ENCODE measurements at regions not wholly inside any gene's neighbourhood (a gene's known extent, or its start where the extent isn't known, plus 50 kb on each side); places are given as distances from the start of the nearest gene placed in this dataset.
A peak's percentile ranks its signal among the peaks of the same experiment; 100 is the strongest.
"Not testable (repeated sequence)": the region's sequence is repeated elsewhere in the genome, so short reads cannot be mapped to it uniquely, and the experiment has no call there.

DNA sequence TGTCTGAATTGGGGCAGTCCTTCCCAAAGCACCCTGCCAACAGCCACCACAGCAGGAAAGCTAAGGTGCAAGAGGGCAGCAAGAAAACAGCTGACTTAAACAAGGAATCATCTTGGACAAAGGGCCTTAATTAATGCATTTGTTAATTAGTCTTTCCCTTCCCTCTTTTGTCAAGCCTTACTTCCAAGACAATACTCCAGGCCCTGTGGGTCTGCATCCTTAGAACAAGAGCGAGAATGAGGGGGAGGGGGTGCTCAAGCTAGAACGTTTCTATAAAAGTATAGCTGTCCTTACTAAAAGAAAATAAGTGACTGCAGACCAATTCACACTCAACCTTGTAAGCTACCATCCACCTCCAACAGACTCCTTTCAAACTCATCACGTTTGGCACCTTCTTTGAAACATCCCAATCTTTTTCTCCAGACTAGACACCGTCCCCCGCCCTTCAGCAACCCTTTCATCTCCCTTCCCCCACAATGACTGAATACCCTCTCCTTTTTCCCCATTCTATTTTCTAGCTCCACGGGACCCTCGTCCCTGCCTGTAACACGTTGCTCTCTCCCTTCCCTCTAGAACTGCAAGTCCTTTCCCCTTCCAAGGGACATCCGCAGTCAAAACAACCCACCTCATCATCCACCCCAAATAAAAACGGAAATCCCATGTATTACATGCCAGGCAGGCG is 85.7 kb upstream of the RNF38 start:
- Mint-ChIP-seq H3K9me3 (peaks cover 5% of the 10 kb centered on the region), H3K4me1 (peaks cover 44% of the 10 kb centered on the region), H3K27me3 (no peaks in the 10 kb centered on the region), H3K36me3 (ENCODE audit: low read depth) (peaks cover 5% of the 10 kb centered on the region), H3K4me3 (peak overlapping the region; percentile 88), H3K27ac (peak overlapping the region; percentile 88)
- no peak for ATAC-seq (replicated peaks)

DNA sequence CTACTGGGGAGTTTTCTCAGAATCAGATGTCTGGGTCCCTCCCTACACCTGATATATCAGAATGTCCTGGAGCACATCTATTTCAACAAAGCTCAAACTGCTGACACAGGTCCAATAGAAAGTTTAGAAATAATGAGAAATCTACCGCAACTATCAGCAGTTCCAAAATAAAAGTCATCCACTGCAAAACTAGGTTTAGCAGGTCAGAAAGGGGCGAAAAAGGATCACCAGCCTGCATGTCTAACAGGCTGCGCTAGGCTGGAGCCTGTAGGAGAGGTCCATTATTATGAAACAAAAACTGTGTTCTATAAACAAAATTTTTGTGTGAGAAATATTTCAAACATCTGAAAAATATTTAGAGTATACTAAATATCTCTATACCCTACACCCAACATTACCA is 84.1 kb upstream of the RNF38 start:
- Mint-ChIP-seq H3K27me3 (no peaks in the 10 kb centered on the region), H3K4me1 (peaks cover 42% of the 10 kb centered on the region), H3K4me3 (no peak overlapping the region), H3K9me3 (peaks cover 3% of the 10 kb centered on the region), H3K27ac (peak overlapping the region; percentile 67), H3K36me3 (ENCODE audit: low read depth) (peaks cover 5% of the 10 kb centered on the region)
- ATAC-seq (replicated peaks) = no peak

DNA sequence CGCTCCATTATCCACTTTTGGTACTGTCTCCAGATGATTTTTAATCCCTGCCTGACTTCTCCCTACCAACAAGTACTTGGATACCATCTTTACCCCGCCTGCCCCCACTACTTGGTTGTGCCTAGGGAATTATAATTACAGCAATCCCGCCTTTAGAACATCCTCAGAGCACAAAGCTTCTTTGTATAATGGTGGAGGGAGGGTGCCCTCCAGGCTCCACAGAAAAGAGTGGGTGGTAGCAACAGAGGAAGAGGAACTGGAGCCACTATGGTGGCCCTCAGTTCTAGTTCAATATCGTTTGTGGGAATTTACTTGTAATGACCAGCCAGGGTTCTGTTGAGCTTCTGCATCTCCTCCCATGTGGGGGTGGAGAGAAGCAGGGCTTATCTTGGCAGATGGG is 79.0 kb upstream of the RNF38 start:
- H3K4me3 Mint-ChIP-seq = no peak overlapping the region
- H3K27ac Mint-ChIP-seq = peak overlapping the region; percentile 24
- H3K4me1 Mint-ChIP-seq = peaks cover 14% of the 10 kb centered on the region
- no peaks in the 10 kb centered on the region for H3K27me3 Mint-ChIP-seq
- peaks cover 5% of the 10 kb centered on the region for H3K36me3 Mint-ChIP-seq (ENCODE audit: low read depth)
- H3K9me3 Mint-ChIP-seq = no peaks in the 10 kb centered on the region
- ATAC-seq (replicated peaks) = no peak

DNA sequence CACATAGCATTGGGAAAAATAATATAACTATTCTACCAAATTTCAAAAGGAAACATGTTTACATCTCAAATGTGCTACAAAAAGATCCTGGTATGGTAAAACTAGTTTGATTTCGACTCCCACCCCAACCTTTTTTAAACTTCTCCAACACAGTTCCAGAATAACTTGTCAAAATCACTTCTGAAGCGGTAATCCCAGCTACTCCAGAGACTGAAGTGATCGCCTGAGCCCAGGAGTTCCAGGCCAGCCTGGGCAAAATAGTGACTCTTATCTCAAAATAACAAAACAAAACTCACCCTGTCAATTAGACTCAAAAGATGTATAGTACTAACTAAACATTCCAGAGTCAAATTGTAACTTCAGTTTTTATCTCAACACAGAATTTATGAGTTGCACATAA is 71.3 kb upstream of the RNF38 start:
- no peaks in the 10 kb centered on the region for H3K27me3 Mint-ChIP-seq
- H3K27ac Mint-ChIP-seq = peak overlapping the region; percentile 97
- no peak for ATAC-seq (replicated peaks)
- no peaks in the 10 kb centered on the region for H3K9me3 Mint-ChIP-seq
- no peaks in the 10 kb centered on the region for H3K36me3 Mint-ChIP-seq (ENCODE audit: low read depth)
- H3K4me3 Mint-ChIP-seq = peak overlapping the region; percentile 86
- peaks cover 19% of the 10 kb centered on the region for H3K4me1 Mint-ChIP-seq

DNA sequence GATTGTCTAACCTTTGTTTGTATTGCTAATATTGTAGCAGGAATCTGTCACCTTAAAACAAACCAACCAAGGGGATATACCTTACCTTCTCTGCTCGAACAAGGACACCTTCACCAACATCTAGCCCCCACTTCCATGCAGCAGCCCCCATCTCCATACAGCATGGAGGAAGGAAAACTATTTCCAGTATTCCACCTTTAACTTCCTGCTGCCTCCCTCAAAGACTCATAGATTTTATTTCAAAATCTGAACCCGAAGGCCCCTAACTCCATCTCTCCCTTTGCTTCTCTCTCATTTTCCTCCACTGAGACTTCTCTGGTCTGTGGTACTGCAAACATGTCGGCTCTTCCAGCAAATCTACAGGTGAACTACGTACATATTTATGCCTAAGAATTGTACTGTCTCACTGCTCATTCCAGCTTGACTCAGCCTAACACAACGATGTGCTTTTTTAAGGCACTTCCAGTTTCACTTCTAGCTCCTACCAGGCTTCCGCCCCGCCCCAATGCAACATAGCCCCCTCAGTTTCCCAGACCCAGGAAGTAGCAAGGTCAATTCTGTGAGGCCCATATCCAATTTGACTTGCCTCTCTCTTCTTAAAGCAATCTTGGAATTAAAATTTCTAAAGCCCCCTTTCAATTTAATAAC is 70.7 kb upstream of the RNF38 start:
- H3K4me3 Mint-ChIP-seq = peak overlapping the region; percentile 86
- H3K9me3 Mint-ChIP-seq = no peaks in the 10 kb centered on the region
- H3K36me3 Mint-ChIP-seq (ENCODE audit: low read depth) = no peaks in the 10 kb centered on the region
- H3K27me3 Mint-ChIP-seq = no peaks in the 10 kb centered on the region
- peaks cover 19% of the 10 kb centered on the region for H3K4me1 Mint-ChIP-seq
- H3K27ac Mint-ChIP-seq = peak overlapping the region; percentile 97
- ATAC-seq (replicated peaks) = peak; percentile 98

DNA sequence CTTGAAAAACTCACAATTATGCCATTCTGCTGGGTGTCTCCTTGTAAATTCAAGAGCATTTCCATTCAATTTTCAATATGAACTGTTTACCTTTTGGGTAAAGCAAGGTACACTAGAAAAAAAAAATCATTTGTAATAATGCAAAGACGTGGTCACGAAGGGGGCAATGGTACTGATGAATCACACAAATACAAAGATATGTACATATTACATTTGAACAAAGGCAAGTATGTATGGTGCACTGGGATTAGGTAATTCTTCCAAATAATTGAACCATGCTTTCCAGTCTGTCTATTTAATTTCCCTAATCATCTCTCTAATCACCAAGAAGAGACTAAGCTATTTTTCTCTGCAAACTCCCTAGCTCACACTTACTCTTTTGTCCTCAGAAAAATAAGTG is 63.4 kb upstream of the RNF38 start:
- peaks cover 11% of the 10 kb centered on the region for H3K36me3 Mint-ChIP-seq (ENCODE audit: low read depth)
- no peak for ATAC-seq (replicated peaks)
- no peaks in the 10 kb centered on the region for H3K27me3 Mint-ChIP-seq
- no peak overlapping the region for H3K27ac Mint-ChIP-seq
- H3K9me3 Mint-ChIP-seq = no peaks in the 10 kb centered on the region
- H3K4me3 Mint-ChIP-seq = no peak overlapping the region
- H3K4me1 Mint-ChIP-seq = peaks cover 13% of the 10 kb centered on the region

DNA sequence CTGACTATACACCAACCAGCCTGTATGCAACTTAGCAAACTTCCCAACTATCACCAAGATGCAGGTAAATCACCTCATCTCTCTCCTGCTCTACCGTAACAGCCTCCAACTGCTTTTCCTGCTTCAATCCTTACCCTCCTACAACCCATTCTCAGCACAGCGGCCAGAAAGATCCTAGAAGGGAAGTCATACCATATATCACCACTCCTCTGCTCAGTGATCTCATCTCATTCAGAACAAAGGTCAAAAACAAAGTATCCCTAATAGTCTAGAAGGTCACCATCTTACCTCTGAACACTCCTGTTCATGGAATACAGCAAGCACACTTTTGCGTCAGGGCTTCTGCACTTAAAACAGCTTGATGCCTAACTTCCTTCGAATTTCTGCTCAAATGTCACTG is 62.2 kb upstream of the RNF38 start:
- peaks cover 19% of the 10 kb centered on the region for H3K4me1 Mint-ChIP-seq

DNA sequence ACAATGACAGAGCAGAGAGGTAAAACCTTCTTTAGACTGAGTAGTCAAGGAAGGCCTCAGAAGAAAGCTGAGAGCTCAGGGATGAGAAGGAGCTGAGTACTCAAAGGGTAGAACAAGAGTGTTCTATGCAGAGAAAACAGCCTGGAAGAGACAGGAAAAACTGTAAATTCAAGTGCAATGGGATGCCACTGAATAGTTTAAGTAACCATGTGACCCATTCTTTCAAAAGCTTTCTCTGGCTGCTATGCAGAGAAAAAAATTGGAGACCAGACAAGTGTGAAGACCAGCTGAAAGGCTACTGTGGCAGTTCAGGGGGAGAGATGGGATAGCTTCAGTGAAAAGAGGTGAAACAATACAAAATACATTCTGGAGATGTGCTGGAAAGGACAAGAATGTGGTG is 61.3 kb upstream of the RNF38 start:
- Mint-ChIP-seq H3K27ac (peak overlapping the region; percentile 20), H3K9me3 (no peaks in the 10 kb centered on the region), H3K36me3 (ENCODE audit: low read depth) (peaks cover 17% of the 10 kb centered on the region), H3K27me3 (no peaks in the 10 kb centered on the region), H3K4me3 (no peak overlapping the region), H3K4me1 (peaks cover 22% of the 10 kb centered on the region)
- no peak for ATAC-seq (replicated peaks)

More for the DNA sequence above, 62.2 kb upstream of the RNF38 start:
- Mint-ChIP-seq H3K27me3 (no peaks in the 10 kb centered on the region), H3K27ac (no peak overlapping the region), H3K4me3 (no peak overlapping the region), H3K36me3 (ENCODE audit: low read depth) (peaks cover 17% of the 10 kb centered on the region), H3K9me3 (no peaks in the 10 kb centered on the region)
- ATAC-seq (replicated peaks) = no peak

DNA sequence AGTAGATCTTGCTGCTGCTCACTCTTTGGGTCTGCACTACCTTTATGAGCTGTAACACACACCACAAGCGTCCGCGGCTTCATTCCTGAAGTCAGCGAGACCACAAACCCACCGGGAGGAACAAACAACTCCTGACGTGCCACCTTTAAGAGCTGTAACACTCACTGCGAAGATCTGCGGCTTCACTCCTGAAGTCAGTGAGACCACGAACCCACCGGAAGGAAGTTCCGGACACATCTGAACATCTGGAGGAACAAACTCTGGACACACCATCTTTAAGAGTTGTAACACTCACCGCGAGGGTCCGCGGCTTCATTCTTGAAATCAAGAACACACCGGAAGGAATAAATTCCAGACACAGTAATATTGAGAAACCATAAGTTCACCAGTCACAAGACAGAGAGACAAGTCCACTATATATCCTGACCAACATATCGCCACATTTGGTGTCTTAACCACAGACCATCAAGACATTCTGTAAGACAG is 58.4 kb upstream of the RNF38 start:
- Mint-ChIP-seq H3K4me3 (peak overlapping the region; percentile 70), H3K27ac (peak overlapping the region; percentile 70), H3K36me3 (ENCODE audit: low read depth) (peaks cover 13% of the 10 kb centered on the region), H3K4me1 (peaks cover 23% of the 10 kb centered on the region)
- not testable (repeated sequence) for H3K9me3 Mint-ChIP-seq, H3K27me3 Mint-ChIP-seq
- peak; percentile 89 for ATAC-seq (replicated peaks)

DNA sequence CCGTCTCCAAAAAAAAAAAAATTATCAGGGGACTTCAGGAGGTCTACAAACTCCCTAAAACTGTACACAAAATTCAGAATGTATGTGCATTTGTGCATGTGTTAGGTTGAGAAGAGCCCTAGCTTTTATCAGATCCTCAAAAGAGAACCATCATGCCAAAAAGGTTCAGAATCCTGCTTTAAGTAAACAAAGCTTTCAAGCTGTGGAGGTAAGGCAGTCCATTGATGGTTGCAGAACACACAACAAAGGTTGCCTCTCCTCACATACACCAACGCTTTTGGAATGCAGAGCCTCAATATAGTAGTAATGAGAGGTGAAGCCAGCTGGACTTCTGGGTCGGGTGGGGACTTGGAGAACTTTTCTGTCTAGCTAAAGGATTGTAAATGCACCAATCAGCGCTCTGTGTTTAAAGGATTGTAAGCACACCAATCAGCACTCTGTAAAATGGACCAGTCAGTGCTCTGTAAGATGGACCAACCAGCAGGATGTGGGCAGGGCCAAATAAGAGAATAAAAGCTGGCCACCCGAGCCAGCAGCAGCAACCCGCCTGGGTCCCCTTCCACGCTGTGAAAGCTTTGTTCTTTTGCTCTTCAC is 57.9 kb upstream of the RNF38 start:
- peak overlapping the region; percentile 70 for H3K4me3 Mint-ChIP-seq
- ATAC-seq (replicated peaks) = no peak
- no peaks in the 10 kb centered on the region for H3K9me3 Mint-ChIP-seq
- H3K27me3 Mint-ChIP-seq = no peaks in the 10 kb centered on the region
- H3K27ac Mint-ChIP-seq = peak overlapping the region; percentile 70
- peaks cover 9% of the 10 kb centered on the region for H3K36me3 Mint-ChIP-seq (ENCODE audit: low read depth)
- peaks cover 23% of the 10 kb centered on the region for H3K4me1 Mint-ChIP-seq

DNA sequence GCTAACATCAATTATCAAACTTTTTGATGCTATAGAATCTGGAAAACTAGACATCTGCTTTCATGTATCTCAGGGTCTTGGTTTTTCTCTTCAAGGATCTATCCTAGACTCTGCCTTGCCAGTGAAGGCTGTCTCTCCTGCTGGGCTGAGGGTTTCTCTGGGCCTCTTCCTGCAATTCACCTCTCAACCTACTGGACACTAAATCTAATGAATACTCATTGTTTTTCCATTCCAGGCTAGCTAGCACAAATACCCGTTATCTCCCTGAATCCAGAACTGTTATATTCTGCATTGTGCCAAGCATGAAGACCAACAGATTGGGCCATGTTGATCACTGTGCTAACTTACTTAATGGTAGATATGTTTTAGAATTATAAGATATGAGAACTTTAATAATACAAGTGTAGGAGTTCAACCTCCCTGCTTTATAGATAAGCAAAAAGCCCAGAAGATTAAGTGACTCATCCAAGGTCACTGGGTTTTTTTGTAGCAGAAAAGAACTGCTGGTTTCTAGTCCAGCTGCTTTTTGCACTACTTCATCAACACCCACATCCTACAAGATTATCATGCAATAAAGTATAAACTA is 56.5 kb upstream of the RNF38 start:
- Mint-ChIP-seq H3K4me1 (peaks cover 22% of the 10 kb centered on the region), H3K27me3 (no peaks in the 10 kb centered on the region), H3K9me3 (no peaks in the 10 kb centered on the region), H3K4me3 (peak overlapping the region; percentile 70), H3K36me3 (ENCODE audit: low read depth) (peaks cover 9% of the 10 kb centered on the region), H3K27ac (no peak overlapping the region)
- ATAC-seq (replicated peaks) = no peak

DNA sequence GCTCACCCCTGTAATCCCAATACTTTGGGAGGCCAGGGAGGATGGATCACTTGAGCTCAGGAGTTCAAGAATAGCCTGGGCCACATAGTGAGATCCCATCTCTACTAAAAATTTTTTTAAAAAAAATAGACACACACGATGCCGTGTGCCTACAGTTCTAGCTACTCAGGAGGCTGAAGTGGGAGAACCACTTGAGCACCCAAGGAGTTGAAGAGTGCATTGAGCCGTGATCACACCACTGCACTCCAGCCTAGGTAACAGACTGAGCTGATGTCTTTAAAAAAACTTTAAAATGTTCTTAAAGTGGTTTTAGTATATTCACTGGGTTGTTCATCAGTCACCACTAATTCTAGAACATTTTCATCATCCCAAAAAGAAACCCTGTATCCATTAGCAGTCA is 51.9 kb upstream of the RNF38 start:
- H3K36me3 Mint-ChIP-seq (ENCODE audit: low read depth) = no peaks in the 10 kb centered on the region
- peak overlapping the region; percentile 46 for H3K27ac Mint-ChIP-seq
- no peaks in the 10 kb centered on the region for H3K9me3 Mint-ChIP-seq
- H3K4me1 Mint-ChIP-seq = peaks cover 4% of the 10 kb centered on the region
- no peak for ATAC-seq (replicated peaks)
- no peak overlapping the region for H3K4me3 Mint-ChIP-seq
- H3K27me3 Mint-ChIP-seq = no peaks in the 10 kb centered on the region

DNA sequence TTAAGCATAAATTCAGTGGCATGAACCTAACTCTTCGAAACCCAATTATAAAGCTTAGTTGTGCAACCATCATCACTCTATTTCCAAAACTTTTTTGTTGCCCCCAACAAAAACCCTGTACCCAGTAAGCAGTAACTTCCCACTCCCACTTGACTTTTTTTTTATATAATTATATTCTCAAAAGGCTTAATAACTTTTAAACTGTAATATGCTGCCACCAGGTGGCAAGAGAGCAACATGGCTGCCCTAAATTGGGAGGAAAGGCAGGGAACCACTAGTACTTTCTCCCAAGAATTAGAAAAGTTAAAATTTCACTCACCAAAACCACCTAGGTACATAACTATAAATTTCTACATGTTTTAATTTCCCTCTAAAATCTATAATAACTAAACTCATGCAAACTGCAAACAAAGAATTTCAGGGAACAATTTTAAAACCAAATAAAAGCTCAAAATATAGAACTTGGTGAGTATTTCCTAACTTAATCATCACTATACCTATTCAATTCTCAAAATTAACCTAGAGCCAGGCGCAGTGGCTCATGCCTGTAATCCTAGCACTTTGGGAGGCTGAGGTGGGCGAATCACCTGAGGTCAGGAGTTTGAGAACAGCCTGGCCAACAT is 50.2 kb upstream of the RNF38 start:
- no peak for ATAC-seq (replicated peaks)
- Mint-ChIP-seq H3K27me3 (no peaks in the 10 kb centered on the region), H3K4me1 (peaks cover 8% of the 10 kb centered on the region), H3K4me3 (no peak overlapping the region), H3K9me3 (no peaks in the 10 kb centered on the region), H3K36me3 (ENCODE audit: low read depth) (no peaks in the 10 kb centered on the region), H3K27ac (no peak overlapping the region)
